HS-27A (cell line): ENCODE measurements at regions not wholly inside any gene's neighbourhood (a gene's known extent, or its start where the extent isn't known, plus 50 kb on each side); places are given as distances from the start of the nearest gene placed in this dataset.
"Not testable (repeated sequence)": the region's sequence is repeated elsewhere in the genome, so short reads cannot be mapped to it uniquely, and the experiment has no call there.

ENCODE experiments used
- DNase-seq: peaks from one replicate; pipeline ENCODE4 v3.0.0-alpha.2; 2012; ENCODE audit warnings: low read depth, missing footprints

DNA sequence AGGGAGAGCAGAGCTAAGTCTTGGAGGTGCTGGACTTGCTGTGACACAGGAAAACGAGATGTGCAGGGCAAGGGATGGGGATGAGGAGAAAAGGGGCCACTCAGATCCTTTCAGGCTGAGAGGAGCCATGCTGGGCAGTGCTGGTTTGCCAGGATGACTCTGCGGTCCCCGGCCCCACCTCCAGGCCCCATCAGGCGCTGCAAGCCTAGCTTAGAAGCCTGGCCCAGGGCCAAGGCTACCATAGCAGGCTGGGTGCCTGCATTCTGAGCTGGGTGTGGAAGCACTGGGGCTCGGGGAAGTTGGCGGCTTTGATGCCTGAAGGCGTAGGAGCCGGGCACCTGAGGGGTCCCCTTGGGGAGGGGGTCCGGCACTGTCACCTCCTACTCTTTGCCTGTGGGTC, 341.2 kb upstream of the USP9Y start:
- DNase-seq = no peak

DNA sequence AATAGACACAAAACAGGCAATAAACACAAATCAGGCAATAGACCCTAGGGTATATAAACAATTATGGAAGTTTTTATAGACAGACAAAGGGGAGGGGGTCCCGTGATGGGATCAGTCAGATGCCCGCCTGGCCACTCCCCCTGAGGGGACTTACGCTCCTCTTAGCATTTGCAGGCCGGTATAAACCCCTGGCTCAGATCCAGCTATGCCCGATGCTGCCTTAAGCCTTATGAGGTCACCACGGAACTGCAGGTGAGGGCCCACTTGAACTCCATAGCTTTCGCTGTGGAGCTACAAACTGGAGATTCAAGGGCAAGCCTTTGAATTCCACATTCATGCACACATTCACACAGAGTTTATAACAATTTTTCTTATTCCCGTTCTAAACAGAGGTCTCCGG, 340.5 kb upstream of the USP9Y start:
- DNase-seq = no peak

GRCh38 chrY:12365311-12365910, 335.6 kb upstream of the USP9Y start:
- DNase-seq = no peak

DNA sequence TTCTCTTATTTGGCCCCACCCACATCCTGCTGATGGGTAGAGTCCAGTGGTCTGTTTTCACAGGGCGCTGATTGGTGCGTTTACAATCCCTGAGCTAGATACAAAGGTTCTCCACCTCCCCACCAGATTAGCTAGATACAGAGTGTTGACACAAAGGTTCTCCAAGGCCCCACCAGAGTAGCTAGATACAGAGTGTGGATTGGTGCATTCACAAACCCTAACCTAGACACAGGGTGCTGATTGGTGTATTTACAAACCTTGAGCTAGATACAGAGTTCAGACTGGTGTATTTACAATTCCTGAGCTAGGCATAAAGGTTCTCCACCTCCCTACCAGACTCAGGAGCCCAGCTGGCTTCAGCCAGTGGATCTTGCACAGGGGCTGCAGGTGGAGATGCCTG, 326.4 kb upstream of the USP9Y start:
- not testable (repeated sequence) for DNase-seq

- DNase-seq = not testable (repeated sequence)
These were observed 309.1 kb upstream of the USP9Y start for GRCh38 chrY:12391655-12392559.

GRCh38 chrY:12393190-12393589, 307.8 kb upstream of the USP9Y start:
- no peak for DNase-seq

DNA sequence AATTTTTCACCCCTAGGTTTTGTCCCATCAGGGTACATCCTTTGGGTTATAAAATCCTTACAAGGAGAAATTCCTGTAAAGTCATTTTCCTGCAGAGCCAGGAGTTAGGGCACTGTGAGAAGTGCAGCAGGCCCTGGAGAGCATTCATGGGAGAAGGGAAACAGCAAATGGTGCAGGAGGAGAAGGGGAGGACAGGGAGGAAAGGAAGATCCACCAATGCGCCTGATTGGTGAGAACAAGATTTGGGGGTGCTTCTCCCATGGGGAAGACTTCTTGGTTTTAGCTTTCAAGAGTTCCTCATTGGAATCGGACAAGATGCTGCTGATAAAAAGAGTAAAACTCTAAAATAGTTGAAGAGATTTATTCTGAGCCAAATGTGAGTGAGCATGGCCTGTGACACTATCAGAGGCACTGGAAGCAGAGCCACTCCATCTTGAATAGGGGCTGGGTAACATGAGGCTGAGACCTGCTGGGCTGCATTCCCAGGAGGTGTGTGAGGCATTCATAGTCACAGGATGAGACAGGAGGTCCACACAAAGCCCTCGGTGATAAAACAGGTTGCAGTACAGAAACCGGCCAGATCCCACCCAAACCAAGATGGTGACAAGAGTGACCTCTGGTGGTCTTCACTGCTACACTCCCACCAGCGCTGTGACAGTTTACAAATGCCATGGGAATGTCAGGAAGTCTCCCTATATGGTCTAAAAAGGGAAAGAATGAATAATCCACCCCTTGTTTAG, 305.5 kb upstream of the USP9Y start:
- not testable (repeated sequence) for DNase-seq

- no peak for DNase-seq
These were observed 297.1 kb upstream of the USP9Y start for GRCh38 chrY:12403916-12404315.

DNA sequence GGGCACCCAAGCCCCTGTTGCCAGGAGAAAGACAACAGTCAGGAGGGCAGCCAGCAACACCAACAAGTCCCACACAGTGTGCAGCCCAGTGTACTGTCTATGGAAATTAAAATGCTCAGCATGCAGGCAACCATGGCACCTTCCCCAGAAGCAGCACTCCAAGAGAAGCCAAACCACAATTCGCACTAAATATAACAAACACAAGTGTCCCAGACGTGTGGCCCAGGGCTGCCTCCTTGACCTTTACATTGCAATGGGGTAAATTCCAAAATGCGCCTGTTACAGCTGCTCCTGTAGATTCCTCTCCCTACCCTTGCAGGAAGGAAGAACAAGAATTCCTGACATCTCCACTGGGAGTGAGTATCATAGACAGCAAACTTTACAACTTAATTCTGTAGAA, 292.8 kb upstream of the USP9Y start:
- no peak for DNase-seq

DNA sequence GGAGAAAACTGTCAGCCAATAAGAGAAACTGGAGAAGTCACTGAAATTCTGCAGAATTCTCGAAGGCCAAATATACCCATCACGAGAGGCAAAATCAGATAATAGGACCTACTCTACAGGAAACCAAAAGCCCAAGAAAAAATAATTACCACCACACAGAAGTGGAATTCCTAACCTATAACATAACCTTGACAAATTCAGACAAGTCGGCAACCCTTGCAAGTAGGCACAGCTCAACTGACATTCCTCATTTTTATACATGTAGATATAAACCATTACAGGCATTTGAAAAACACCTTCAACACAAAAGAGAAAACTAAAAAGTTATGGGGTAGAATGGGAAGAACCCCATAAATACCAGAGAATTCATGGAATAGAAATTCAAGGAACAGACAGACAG, 290.3 kb upstream of the USP9Y start:
- DNase-seq = no peak

DNA sequence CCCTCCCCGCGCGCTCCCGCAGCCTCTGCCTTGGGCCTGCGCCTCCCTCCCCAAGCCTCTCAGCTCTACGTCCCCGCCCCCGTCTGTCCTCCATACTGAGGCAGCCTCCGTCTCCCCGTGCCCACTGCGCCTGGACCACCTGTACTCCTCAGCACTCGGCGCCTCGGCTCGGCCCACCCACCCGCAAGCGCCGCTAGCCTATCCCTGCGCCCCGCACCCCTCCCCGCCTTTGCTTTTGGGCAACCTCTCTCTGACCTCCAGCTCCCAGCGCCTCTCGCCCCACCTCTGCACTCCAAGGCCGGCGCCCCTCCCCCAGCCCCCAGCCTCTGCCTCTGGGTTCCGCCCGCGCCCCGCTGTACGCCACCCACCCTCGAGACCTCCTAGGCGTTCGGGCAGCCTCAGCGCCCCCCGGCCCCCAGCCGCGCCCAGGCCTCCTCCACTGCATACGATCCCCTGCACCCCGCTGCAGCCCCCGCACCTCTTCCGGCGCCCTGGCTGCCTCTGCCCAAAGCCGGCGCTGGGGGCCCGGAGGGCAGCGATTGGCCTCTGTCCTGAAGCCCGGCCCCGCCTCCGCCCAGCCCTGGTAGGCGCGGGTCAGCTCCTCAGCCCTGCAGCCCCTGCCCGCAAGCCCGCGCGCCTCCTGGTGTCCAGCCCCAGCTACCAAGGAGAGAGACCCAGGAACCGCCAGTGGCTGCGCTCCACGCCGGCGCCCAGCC, 279.8 kb upstream of the USP9Y start:
- no peak for DNase-seq

- DNase-seq = no peak
These were observed 279.3 kb upstream of the USP9Y start for GRCh38 chrY:12421788-12422124.

GRCh38 chrY:12422536-12422935, 278.5 kb upstream of the USP9Y start:
- DNase-seq = no peak

DNA sequence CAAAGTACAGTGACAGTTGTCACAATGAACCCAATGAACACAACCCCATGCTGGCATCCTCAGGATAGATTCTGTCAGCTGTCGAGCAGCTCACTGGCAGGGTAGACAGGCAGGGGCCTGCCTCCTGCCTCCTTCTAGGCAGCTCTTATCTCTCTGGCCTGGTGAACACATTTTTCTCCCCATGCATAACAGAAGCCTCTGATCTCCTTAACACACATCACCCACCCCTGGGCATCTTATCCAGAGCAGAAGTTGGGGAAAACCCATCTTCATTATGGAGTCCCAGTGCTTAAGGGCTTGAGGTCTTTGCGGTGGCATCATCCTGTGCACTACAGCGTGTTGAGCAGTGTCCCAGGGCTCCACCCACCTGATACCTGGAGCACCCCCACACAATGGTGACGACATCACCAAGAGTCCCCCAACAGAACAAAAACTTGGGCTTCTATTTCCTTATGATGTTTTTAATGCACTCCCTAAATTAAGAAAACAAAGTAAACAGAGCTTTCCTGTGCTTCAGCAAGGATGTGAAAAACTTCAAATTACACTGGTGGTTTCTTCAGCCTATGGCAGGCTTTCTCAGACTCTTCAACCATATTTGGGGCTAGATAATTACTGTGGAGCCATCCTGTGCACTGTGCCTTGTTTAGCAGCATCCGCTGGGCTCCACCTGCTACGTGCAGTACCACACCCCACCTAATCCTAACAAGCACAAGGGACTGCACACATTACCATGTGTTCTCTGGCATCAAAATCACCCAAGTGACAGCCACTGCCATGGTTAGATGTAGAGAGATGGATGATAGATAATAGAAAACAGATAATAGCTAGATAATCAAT, 277.4 kb upstream of the USP9Y start:
- no peak for DNase-seq

DNA sequence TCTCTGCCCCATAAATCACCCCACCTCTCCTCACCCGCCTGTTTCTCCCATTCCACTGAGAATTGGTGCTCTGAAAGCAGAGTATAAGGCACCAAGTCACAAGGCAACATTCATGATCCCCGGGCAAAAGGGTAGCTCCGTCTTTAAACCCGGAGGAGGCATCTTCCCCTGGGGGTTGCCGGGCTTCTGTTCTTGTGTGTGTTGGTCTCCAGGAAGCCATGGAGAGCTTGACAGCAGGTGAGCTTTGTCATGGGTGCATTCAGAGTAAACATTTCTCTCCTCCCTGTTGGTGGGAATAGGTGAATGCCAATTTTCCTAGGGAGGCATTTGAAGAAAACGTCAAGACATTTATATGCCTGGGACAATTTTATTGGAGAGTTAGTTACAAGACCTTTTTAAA, 275.5 kb upstream of the USP9Y start:
- no peak for DNase-seq

DNA sequence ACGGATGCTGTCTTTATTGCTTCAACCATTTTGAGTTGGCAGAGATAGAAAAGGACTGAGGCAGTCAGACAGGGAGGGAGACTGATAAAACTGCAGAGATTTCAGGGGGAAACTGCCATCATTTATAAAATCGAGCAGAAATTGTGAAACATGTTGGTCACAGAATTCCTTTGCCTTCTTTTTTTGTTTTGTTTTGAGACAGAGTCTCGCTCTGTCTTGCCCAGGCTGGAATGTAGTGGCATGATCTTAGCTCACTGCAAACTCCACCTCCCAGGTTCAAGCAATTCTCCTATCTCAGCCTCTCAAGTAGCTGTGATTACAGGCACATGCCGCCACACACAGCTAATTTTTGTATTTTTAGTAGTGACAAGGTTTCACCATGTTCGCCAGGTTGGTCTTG, 273.7 kb upstream of the USP9Y start:
- no peak for DNase-seq

- DNase-seq = no peak
These were observed 269.5 kb upstream of the USP9Y start for GRCh38 chrY:12431546-12431945.

GRCh38 chrY:12438823-12439222, 262.2 kb upstream of the USP9Y start:
- DNase-seq = not testable (repeated sequence)

DNA sequence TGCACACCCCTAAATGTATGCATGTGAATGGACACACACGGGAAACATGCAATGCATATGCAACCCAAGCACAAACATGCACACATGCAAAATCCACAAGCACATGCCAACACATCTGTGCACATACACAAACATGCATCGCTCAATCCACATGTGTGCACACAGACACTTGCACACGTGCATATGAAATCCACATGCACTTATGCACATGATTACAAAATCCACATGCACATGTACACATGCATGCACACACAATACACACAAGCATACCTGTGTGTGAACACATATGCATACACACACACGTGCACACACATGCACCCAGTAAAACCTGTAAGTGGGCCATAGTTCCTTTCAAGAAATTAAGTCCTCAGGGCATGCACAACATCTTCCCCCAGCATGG, 256.8 kb upstream of the USP9Y start:
- no peak for DNase-seq

DNA sequence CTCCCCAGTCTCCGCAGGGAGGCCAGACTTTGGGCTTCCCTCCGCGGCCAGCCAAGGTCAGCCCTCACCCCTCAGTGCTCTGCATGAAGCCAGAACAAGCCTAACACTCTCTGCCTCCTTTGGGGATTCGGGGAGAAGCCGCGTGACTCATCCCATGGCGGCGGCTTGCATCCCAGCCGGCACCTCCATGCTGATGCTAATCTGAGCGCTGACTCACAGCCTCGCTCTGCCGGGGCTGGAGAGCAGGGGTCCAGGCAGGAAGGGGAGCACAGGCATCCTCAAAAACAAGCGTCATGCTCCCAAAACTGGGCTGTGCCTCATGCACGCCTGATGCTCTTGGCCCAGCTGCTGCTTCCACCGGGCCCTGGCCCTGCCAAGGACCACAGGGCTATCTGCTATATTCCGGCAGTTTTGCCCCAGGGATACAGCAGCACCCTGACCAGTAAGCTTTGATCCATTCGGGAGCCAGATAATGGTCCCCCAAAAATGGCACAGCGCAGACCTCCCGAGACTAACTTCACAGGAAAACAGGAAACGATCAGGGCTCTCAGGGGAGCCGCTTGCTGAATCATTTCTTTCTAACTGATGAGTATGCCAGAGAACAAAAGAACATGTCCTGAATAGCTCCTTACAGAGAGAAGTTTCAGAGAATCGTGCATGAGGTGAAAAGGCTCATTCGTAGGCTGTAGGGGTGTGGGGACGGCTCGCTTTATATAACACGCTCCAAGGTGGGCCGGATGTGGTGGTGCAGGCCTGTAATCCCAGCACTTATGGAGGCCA, 254.4 kb upstream of the USP9Y start:
- peak; percentile 24 for DNase-seq

DNA sequence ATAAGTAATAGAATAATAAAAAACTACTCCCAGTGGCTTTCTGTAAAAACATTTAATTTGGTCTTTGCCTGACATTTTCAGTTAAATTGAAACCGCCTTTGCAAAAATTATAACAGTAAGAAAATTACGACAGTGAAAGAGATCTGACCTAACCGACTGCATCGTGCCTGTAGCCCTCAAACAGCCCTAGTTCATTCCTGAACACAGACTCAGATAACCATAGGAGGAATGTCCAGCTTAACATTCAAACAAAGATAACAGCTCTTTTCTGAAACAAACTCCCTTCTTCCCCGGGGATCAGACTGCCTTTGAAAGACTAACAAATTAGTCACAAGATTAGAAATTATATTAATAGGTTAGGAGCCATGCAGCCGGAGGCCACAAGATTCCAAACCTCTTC, 252.5 kb upstream of the USP9Y start:
- DNase-seq = not testable (repeated sequence)
